K562 (cell line): ENCODE measurements at regions not wholly inside any gene's neighbourhood (a gene's known extent, or its start where the extent isn't known, plus 50 kb on each side); places are given as distances from the start of the nearest gene placed in this dataset.

Experiments
- CBX5 ChIP-seq: IDR thresholded peaks from 2 replicates; pipeline ENCODE4 v1.6.1; 2014; ENCODE audit warnings: low read depth, borderline replicate concordance
- CTCF ChIP-seq, 3 experiments: IDR thresholded peaks in 2 of 3; conservative IDR thresholded peaks in 1 of 3; 2 replicates each; pipeline ENCODE4 v1.5.1; 2011 to 2012; ENCODE audit warnings: low read length in 3 of 3, mild to moderate bottlenecking in 3 of 3, control low read depth in 2 of 3, improper control_type of control experiment in 1 of 3, inconsistent platforms in 1 of 3, low read depth in 1 of 3, mixed read lengths in 1 of 3, moderate library complexity in 1 of 3; ENCODE audit not compliant: insufficient read depth in 2 of 3
- GATA2 ChIP-seq: sonication (generic); formaldehyde crosslinking; IDR thresholded peaks from 2 replicates; pipeline ENCODE4 v1.4.0; 2020; ENCODE audit warnings: mild to moderate bottlenecking, missing genetic modification reagents
- HMG20A ChIP-seq: fragments of 450-650 bp; formaldehyde crosslinking; conservative IDR thresholded peaks from 2 replicates; pipeline ENCODE4 v1.4.0; 2020; ENCODE audit warnings: mild to moderate bottlenecking, mixed read lengths
- NCOA2 ChIP-seq, 2 experiments: fragments of 450-650 bp; IDR thresholded peaks; 2 replicates each; pipeline ENCODE4 v1.6.1; 2018; ENCODE audit warnings: mild to moderate bottlenecking in 2 of 2, moderate library complexity in 1 of 2; ENCODE audit not compliant: partially characterized antibody in 2 of 2
- TAF1 ChIP-seq: IDR thresholded peaks from 2 replicates; pipeline ENCODE4 v1.6.1; 2011; ENCODE audit warnings: mild to moderate bottlenecking, low read length, moderate library complexity; ENCODE audit not compliant: insufficient read depth, control insufficient read depth, severe bottlenecking; ENCODE audit errors: extremely low read depth
- TCF7 ChIP-seq: sonication (generic); IDR thresholded peaks from 2 replicates; pipeline ENCODE4 v1.6.1; 2016; ENCODE audit warnings: antibody characterized with exemption, borderline replicate concordance
- TCF7L2 ChIP-seq: fragments of 150-350 bp; IDR thresholded peaks from 2 replicates; pipeline ENCODE4 v1.6.1; 2016; ENCODE audit warnings: low read depth, mild to moderate bottlenecking, low read length, moderate library complexity
- TEAD1 ChIP-seq, 2 experiments: fragments of 450-650 bp in 1 of 2; sonication (generic) in 1 of 2; formaldehyde crosslinking; IDR thresholded peaks; 2 replicates each; pipeline versions ENCODE4 v1.4.0 to v1.8.0; 2020 to 2022; ENCODE audit warnings: mild to moderate bottlenecking in 2 of 2, missing genetic modification reagents in 1 of 2
- USF1 ChIP-seq: sonication (generic); formaldehyde crosslinking; IDR thresholded peaks from 2 replicates; pipeline ENCODE4 v1.9.0; 2022; ENCODE audit warnings: mild to moderate bottlenecking, missing genetic modification reagents
- XRCC5 ChIP-seq: fragments of 200-400 bp; formaldehyde crosslinking; IDR thresholded peaks from 2 replicates; pipeline ENCODE4 v1.6.1; 2017; ENCODE audit warnings: low read depth, mild to moderate bottlenecking, low read length
- ZNF449 ChIP-seq: fragments of 250-450 bp; sonication (Bioruptor Pico); IDR thresholded peaks from 2 replicates; pipeline ENCODE4 v1.8.0; 2022; ENCODE audit warnings: moderate library complexity, mild to moderate bottlenecking, inconsistent platforms

- no peak for TF ChIP-seq CTCF (IDR thresholded peaks at IDR 0.05 in 2 of 3, conservative IDR thresholded peaks at IDR 0.05 in 1 of 3; ENCODE audit: insufficient read depth in 2 of 3, low read depth in 1 of 3, low read length in 3 of 3)
- no peak for TF ChIP-seq CBX5
- no peak for TF ChIP-seq USF1 (CRISPR knock-in tag)
- TF ChIP-seq ZNF449, result no peak
- no peak for TF ChIP-seq GATA2 (CRISPR knock-in tag)
- no peak for TF ChIP-seq TAF1
- no peak for TF ChIP-seq HMG20A (CRISPR knock-in tag)
- no peak for TF ChIP-seq NCOA2 (IDR thresholded peaks at IDR 0.05; ENCODE audit: partially characterized antibody in 2 of 2)
- no peak for TF ChIP-seq XRCC5
- TF ChIP-seq TEAD1 (CRISPR knock-in tag; IDR thresholded peaks at IDR 0.05), result no peak
- TF ChIP-seq TCF7L2, result no peak
- TF ChIP-seq TCF7, result no peak
These were observed 113.1 kb upstream of the SMIM23 start for GRCh38 chr5:171672556-171672955.
